GM21381 (cell line): ENCODE measurements at regions not wholly inside any gene's neighbourhood (a gene's known extent, or its start where the extent isn't known, plus 50 kb on each side); places are given as distances from the start of the nearest gene placed in this dataset.
A peak's percentile ranks its signal among the peaks of the same experiment; 100 is the strongest.

Experiments used
- ATAC-seq: cut with Tn5 transposase; IDR thresholded peaks from one replicate; pipeline ENCODE4 v1.9.1; 2021; ENCODE audit warnings: mild to moderate bottlenecking, moderate library complexity; ENCODE audit not compliant: unreplicated experiment

- ATAC-seq: no peak
Observed at GRCh38 chr7:145928937-145929336, 187.7 kb upstream of the CNTNAP2 start.

GRCh38 chr7:145919712-145920111 is 196.9 kb upstream of the CNTNAP2 start:
- no peak for ATAC-seq

- ATAC-seq: no peak
Observed at GRCh38 chr7:145916776-145917175, 199.8 kb upstream of the CNTNAP2 start.

- no peak for ATAC-seq
Observed at GRCh38 chr7:145915679-145916078, 200.9 kb upstream of the CNTNAP2 start.

GRCh38 chr7:145909991-145910513 is 206.5 kb upstream of the CNTNAP2 start:
- peak; percentile 88 for ATAC-seq

GRCh38 chr7:145903658-145904057 is 212.9 kb upstream of the CNTNAP2 start:
- no peak for ATAC-seq

- ATAC-seq: no peak
Observed at GRCh38 chr7:145902123-145902522, 214.5 kb upstream of the CNTNAP2 start.

- ATAC-seq: no peak
Observed at GRCh38 chr7:145899938-145900337, 216.7 kb upstream of the CNTNAP2 start.

GRCh38 chr7:145893925-145894535 is 222.6 kb upstream of the CNTNAP2 start:
- ATAC-seq: no peak

- ATAC-seq: no peak
Observed at GRCh38 chr7:145884716-145885514, 231.7 kb upstream of the CNTNAP2 start.

- no peak for ATAC-seq
Observed at GRCh38 chr7:145876376-145876775, 240.2 kb upstream of the CNTNAP2 start.

GRCh38 chr7:145875267-145875666 is 241.3 kb upstream of the CNTNAP2 start:
- ATAC-seq: no peak

GRCh38 chr7:145868935-145869334 is 247.7 kb upstream of the CNTNAP2 start:
- ATAC-seq: no peak

- ATAC-seq: no peak
Observed at GRCh38 chr7:145862212-145862611, 254.4 kb upstream of the CNTNAP2 start.

GRCh38 chr7:145860809-145861208 is 255.8 kb upstream of the CNTNAP2 start:
- ATAC-seq: no peak

GRCh38 chr7:145850636-145851035 is 266.0 kb upstream of the CNTNAP2 start:
- ATAC-seq: no peak

- ATAC-seq: no peak
Observed at GRCh38 chr7:145848691-145849090, 267.9 kb upstream of the CNTNAP2 start.

- no peak for ATAC-seq
Observed at GRCh38 chr7:145845345-145845744, 271.3 kb upstream of the CNTNAP2 start.

- no peak for ATAC-seq
Observed at GRCh38 chr7:145839814-145840213, 276.8 kb upstream of the CNTNAP2 start.

- ATAC-seq: no peak
Observed at GRCh38 chr7:145831616-145832206, 284.9 kb upstream of the CNTNAP2 start.

- ATAC-seq: no peak
Observed at GRCh38 chr7:145817687-145818086, 298.9 kb upstream of the CNTNAP2 start.

GRCh38 chr7:145812218-145812617 is 304.4 kb upstream of the CNTNAP2 start:
- ATAC-seq: no peak
